Esophagus muscularis mucosa (tissue), 4 donors: ENCODE measurements at regions not wholly inside any gene's neighbourhood (a gene's known extent, or its start where the extent isn't known, plus 50 kb on each side); places are given as distances from the start of the nearest gene placed in this dataset.

Experiments
- CTCF ChIP-seq, 3 experiments: fragments of 200-600 bp in 2 of 3; fragments of 450-650 bp in 1 of 3; sonication (generic) in 2 of 3; IDR thresholded peaks; one replicate each; pipeline ENCODE4 v1.5.1; 2017 to 2019; ENCODE audit warnings: antibody characterized with exemption in 3 of 3, mild to moderate bottlenecking in 2 of 3, moderate library complexity in 1 of 3
- EP300 ChIP-seq: sonication (generic); formaldehyde crosslinking; IDR thresholded peaks from one replicate; pipeline ENCODE4 v1.6.1; 2017; ENCODE audit warnings: antibody characterized with exemption
- POLR2A ChIP-seq: fragments of 450-650 bp; IDR thresholded peaks from one replicate; pipeline ENCODE4 v1.6.1; 2017; ENCODE audit warnings: antibody characterized with exemption, moderate library complexity, mild to moderate bottlenecking, low read depth

GRCh38 chr21:31443736-31444521, 99.9 kb upstream of the TIAM1 start:
- no peak for TF ChIP-seq POLR2A
- TF ChIP-seq CTCF (IDR thresholded peaks at IDR 0.05) = no peak
- no peak for TF ChIP-seq EP300
